Keratinocyte (primary cell): ENCODE measurements at regions not wholly inside any gene's neighbourhood (a gene's known extent, or its start where the extent isn't known, plus 50 kb on each side); places are given as distances from the start of the nearest gene placed in this dataset.

Source experiments
- EZH2 ChIP-seq: IDR thresholded peaks from one replicate; pipeline ENCODE4 v1.6.1; 2012; ENCODE audit warnings: inconsistent platforms, mild to moderate bottlenecking, low read length, moderate library complexity
- TF ChIP-seq, protein P1 (sequence below), 3 experiments: IDR thresholded peaks in 1 of 3; conservative IDR thresholded peaks in 1 of 3; optimal IDR thresholded peaks in 1 of 3; 2 replicates in 2 of 3; 3 replicates in 1 of 3; pipeline versions ENCODE3 to v1.5.1; 2011; ENCODE audit warnings: low read length in 3 of 3, mild to moderate bottlenecking in 3 of 3, moderate library complexity in 2 of 3, control low read depth in 1 of 3, inconsistent platforms in 1 of 3; ENCODE audit not compliant: insufficient read depth in 2 of 3; ENCODE audit errors: extremely low read depth in 1 of 3

DNA sequence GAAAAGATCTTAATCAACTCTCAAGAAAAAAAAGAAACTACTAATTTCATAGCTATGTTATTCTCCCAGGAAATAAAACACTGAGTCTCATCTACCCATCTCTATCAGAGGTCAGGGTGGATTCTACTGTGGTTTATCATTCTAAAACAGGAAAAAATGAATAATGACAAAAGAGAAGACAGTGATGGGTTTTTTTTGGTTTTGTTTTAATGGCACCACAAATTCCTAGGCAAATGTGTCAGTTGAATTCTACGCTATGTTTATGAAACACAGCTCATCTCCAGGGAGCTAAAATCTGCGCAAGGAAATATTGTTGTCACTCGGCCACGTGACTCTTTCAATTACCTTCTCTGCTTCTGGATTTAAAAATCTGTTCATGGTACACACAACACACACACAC is 393.4 kb upstream of the SORCS1 start:
- TF ChIP-seq, protein P1, sequence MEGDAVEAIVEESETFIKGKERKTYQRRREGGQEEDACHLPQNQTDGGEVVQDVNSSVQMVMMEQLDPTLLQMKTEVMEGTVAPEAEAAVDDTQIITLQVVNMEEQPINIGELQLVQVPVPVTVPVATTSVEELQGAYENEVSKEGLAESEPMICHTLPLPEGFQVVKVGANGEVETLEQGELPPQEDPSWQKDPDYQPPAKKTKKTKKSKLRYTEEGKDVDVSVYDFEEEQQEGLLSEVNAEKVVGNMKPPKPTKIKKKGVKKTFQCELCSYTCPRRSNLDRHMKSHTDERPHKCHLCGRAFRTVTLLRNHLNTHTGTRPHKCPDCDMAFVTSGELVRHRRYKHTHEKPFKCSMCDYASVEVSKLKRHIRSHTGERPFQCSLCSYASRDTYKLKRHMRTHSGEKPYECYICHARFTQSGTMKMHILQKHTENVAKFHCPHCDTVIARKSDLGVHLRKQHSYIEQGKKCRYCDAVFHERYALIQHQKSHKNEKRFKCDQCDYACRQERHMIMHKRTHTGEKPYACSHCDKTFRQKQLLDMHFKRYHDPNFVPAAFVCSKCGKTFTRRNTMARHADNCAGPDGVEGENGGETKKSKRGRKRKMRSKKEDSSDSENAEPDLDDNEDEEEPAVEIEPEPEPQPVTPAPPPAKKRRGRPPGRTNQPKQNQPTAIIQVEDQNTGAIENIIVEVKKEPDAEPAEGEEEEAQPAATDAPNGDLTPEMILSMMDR (optimal IDR thresholded peaks at IDR 0.05 in 1 of 3, IDR thresholded peaks at IDR 0.05 in 1 of 3, conservative IDR thresholded peaks at IDR 0.05 in 1 of 3; ENCODE audit: extremely low read depth in 1 of 3, insufficient read depth in 2 of 3, low read length in 3 of 3) = no peak
- TF ChIP-seq EZH2 = no peak
